ENCODE measurements at regions not wholly inside any gene's neighbourhood (a gene's known extent, or its start where the extent isn't known, plus 50 kb on each side); places are given as distances from the start of the nearest gene placed in this dataset.

DNA sequence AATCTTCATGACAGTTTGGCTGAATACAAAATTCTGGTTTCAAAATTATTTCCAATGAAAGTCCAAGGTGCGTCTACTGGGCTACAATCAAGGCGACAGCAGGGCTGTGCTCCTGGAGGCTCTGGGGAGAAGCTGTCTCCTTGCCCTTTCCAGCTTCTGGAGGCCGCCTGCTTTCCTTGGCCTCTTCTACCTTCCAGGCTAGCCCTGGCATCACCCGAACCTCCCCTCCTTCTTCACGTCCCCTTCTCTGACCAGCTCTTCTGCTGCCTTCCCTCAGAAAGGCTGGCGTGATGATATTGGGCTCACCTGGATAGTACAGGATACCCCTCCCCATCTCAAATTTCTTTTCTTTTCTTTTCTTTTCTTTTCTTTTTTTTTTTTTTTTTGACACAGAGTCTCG is 115.5 kb downstream of the KCNF1 start:
- H3K27me3 ChIP-seq (ENCODE audit: control insufficient read depth, insufficient read depth, low read length): no peaks in the 10 kb centered on the region
- H3K79me2 ChIP-seq: no peaks in the 10 kb centered on the region
- no peak overlapping the region for H3K4me3 ChIP-seq (ENCODE audit: low read depth, low read length)
- TF ChIP-seq, protein P1, sequence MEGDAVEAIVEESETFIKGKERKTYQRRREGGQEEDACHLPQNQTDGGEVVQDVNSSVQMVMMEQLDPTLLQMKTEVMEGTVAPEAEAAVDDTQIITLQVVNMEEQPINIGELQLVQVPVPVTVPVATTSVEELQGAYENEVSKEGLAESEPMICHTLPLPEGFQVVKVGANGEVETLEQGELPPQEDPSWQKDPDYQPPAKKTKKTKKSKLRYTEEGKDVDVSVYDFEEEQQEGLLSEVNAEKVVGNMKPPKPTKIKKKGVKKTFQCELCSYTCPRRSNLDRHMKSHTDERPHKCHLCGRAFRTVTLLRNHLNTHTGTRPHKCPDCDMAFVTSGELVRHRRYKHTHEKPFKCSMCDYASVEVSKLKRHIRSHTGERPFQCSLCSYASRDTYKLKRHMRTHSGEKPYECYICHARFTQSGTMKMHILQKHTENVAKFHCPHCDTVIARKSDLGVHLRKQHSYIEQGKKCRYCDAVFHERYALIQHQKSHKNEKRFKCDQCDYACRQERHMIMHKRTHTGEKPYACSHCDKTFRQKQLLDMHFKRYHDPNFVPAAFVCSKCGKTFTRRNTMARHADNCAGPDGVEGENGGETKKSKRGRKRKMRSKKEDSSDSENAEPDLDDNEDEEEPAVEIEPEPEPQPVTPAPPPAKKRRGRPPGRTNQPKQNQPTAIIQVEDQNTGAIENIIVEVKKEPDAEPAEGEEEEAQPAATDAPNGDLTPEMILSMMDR (IDR thresholded peaks at IDR 0.05): no peak
- no peak overlapping the region for H3K9ac ChIP-seq
- no peaks in the 10 kb centered on the region for H3K9me3 ChIP-seq (ENCODE audit: control insufficient read depth, low read length)
- H3K36me3 ChIP-seq (ENCODE audit: control insufficient read depth, insufficient read depth, low read length): no peaks in the 10 kb centered on the region
- no peak overlapping the region for H3K27ac ChIP-seq
- no peak overlapping the region for H2AFZ ChIP-seq
- H3K4me1 ChIP-seq: no peaks in the 10 kb centered on the region
- H3K4me2 ChIP-seq (ENCODE audit: low read length): no peak overlapping the region

DNA sequence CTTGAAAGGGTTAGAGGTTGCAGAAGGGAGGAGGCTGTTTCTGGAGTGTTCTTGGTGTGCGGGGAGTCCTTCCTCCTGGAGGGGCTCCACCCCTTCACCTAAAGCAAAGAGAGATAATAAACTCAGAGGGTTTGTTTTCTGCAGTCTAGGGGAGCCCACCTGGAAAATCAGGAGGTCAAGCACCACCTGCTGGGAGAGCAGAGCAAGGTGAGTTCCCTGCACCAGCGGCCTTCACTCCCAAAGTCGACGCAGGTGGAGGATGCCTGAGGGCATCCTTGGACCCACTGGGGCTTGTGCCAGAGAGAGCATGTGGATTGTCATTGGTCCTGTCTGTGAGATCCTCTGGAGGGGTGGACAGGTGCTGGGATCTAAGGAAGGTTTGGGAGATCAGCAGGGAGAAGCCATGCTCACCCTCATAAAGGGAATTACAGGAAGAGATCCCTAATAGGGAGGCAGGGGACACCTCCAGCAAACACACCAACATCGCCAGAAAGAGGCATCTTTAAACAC is 116.7 kb downstream of the KCNF1 start:
- H3K9me3 ChIP-seq (ENCODE audit: control insufficient read depth, low read length): no peaks in the 10 kb centered on the region
- no peaks in the 10 kb centered on the region for H3K27me3 ChIP-seq (ENCODE audit: control insufficient read depth, insufficient read depth, low read length)
- H3K4me3 ChIP-seq (ENCODE audit: low read depth, low read length): no peak overlapping the region
- no peak overlapping the region for H2AFZ ChIP-seq
- H3K36me3 ChIP-seq (ENCODE audit: control insufficient read depth, insufficient read depth, low read length): no peaks in the 10 kb centered on the region
- no peak overlapping the region for H3K4me2 ChIP-seq (ENCODE audit: low read length)
- H3K9ac ChIP-seq: no peak overlapping the region
- no peak overlapping the region for H3K27ac ChIP-seq
- no peaks in the 10 kb centered on the region for H3K79me2 ChIP-seq
- no peaks in the 10 kb centered on the region for H3K4me1 ChIP-seq
- TF ChIP-seq, protein P1 (IDR thresholded peaks at IDR 0.05): no peak

DNA sequence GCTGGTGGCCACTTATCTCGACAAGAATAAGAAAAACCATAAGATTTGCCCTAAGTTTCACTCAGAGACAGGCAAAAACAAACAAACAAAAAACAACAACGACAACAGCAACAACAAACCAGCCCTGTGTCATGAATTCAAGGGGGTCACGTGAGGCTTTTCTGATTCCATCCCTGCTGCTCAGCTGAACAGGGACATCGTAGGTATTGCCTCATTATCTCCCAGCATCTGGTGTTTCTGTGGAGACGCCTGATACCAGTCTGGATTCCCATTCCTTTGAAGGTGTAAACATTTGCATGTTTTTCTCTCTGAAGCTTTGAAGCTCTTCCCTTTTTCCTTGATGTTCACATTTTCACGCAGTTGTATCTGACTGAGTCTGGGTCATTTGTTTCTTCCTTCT is 117.4 kb downstream of the KCNF1 start:
- Histone ChIP-seq H3K9ac (no peak overlapping the region), H3K27me3 (ENCODE audit: control insufficient read depth, insufficient read depth, low read length) (no peaks in the 10 kb centered on the region), H2AFZ (no peak overlapping the region), H3K27ac (no peak overlapping the region), H3K36me3 (ENCODE audit: control insufficient read depth, insufficient read depth, low read length) (no peaks in the 10 kb centered on the region), H3K4me3 (ENCODE audit: low read depth, low read length) (no peak overlapping the region), H3K4me2 (ENCODE audit: low read length) (no peak overlapping the region), H3K4me1 (no peaks in the 10 kb centered on the region), H3K9me3 (ENCODE audit: control insufficient read depth, low read length) (no peaks in the 10 kb centered on the region), H3K79me2 (no peaks in the 10 kb centered on the region)
- TF ChIP-seq, protein P1 (IDR thresholded peaks at IDR 0.05): no peak

DNA sequence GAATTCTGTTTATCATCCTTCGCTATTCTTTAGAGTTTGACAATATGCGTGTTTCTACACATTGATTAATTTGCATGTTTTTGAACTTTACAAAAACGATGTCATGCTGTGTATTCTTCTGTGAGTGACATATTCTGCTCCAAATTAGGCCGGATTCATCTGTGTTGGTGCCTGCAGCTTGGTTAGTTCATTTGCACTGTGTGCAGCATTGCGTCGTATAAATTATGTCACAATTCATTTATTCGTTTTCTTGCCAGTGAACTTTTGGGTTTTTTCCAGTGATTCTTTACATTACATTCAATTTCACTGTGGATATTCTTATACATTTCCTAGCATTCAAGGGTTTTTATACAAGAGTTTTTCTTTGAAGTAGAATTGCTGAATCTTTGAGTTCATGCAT is 118.3 kb downstream of the KCNF1 start:
- Histone ChIP-seq H3K4me3 (ENCODE audit: low read depth, low read length) (no peak overlapping the region), H3K4me1 (no peaks in the 10 kb centered on the region), H3K79me2 (no peaks in the 10 kb centered on the region), H2AFZ (no peak overlapping the region), H3K9me3 (ENCODE audit: control insufficient read depth, low read length) (no peaks in the 10 kb centered on the region), H3K36me3 (ENCODE audit: control insufficient read depth, insufficient read depth, low read length) (no peaks in the 10 kb centered on the region), H3K27ac (no peak overlapping the region), H3K27me3 (ENCODE audit: control insufficient read depth, insufficient read depth, low read length) (no peaks in the 10 kb centered on the region), H3K4me2 (ENCODE audit: low read length) (no peak overlapping the region), H3K9ac (no peak overlapping the region)
- TF ChIP-seq, protein P1 (IDR thresholded peaks at IDR 0.05): no peak

DNA sequence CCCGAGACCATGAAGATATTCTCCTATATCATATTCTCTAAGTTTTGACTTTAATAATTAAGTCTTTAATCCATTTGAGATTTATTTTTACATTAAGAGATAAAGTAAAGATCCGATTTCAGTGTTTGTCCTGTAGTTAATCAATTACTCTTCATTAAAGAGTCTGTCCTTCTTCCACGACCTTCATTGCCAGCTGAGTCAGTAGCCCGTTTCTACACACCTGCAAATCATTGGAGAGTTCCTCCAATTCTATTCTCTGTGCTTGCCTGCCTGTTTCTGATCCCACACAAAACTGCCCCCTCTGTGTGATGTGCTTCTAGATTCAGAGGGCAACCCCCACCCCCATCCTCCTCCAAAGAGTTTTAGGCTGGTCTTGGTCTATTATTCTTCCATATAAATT is 119.2 kb downstream of the KCNF1 start:
- Histone ChIP-seq H3K4me3 (ENCODE audit: low read depth, low read length) (no peak overlapping the region), H3K9me3 (ENCODE audit: control insufficient read depth, low read length) (no peaks in the 10 kb centered on the region), H3K27ac (no peak overlapping the region), H3K4me1 (no peaks in the 10 kb centered on the region), H3K4me2 (ENCODE audit: low read length) (no peak overlapping the region), H2AFZ (no peak overlapping the region), H3K79me2 (no peaks in the 10 kb centered on the region), H3K36me3 (ENCODE audit: control insufficient read depth, insufficient read depth, low read length) (no peaks in the 10 kb centered on the region), H3K9ac (no peak overlapping the region), H3K27me3 (ENCODE audit: control insufficient read depth, insufficient read depth, low read length) (no peaks in the 10 kb centered on the region)
- TF ChIP-seq, protein P1 (IDR thresholded peaks at IDR 0.05): no peak
